Dermis microvascular lymphatic vessel endothelial cell (primary cell): ENCODE measurements at regions not wholly inside any gene's neighbourhood (a gene's known extent, or its start where the extent isn't known, plus 50 kb on each side); places are given as distances from the start of the nearest gene placed in this dataset.

Experiments
- DNase-seq, 2 donors: peaks; one replicate each; pipeline versions ENCODE4 v3.0.0 to v3.0.0-alpha.2; 2010; ENCODE audit warnings: low read depth in 2 of 2

GRCh38 chr4:35591035-35591434, 653.3 kb downstream of the ARAP2 start:
- DNase-seq: no peak

GRCh38 chr4:35604252-35604651, 640.1 kb downstream of the ARAP2 start:
- DNase-seq: no peak

- DNase-seq: no peak
Measured at GRCh38 chr4:35604724-35605123, 639.6 kb downstream of the ARAP2 start.

DNA sequence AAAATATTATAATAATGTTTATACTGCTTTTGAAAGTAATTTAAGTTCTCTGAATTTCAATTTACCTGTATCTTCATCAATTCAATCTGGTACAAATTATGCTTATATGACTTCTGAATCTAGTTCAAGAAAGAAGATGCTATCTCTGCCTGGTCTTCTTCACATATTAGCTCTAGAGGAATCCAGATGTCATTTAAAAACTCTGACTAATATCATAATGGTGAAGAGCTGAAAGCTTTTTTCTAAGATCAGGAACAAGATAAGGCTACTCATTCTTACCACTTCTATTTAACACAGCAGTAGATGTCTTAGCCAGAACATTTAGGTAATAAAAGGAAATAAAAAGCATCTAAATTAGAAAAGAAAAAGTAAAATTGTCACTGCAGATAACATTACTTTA, 636.1 kb downstream of the ARAP2 start:
- no peak for DNase-seq

DNA sequence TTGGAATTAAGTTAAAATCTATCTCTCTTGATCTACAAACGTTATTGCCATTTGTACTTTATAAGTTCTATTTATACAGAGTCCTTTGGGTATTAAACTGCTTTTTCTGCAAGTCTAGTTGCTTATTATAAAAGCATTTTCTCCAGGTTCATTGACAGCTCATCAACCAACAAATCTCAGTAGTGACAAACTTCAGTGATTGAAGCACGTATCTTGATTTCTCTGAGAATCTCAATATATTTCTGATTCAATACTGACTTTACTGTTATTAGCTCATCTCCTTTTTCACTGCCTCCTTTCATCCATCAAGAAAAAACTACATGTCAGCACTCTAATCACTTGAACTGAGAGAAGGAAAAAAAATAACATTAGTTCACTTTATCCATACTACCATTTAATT, 630.2 kb downstream of the ARAP2 start:
- no peak for DNase-seq

- no peak for DNase-seq
Measured at GRCh38 chr4:35639929-35640328, 604.4 kb downstream of the ARAP2 start.

DNA sequence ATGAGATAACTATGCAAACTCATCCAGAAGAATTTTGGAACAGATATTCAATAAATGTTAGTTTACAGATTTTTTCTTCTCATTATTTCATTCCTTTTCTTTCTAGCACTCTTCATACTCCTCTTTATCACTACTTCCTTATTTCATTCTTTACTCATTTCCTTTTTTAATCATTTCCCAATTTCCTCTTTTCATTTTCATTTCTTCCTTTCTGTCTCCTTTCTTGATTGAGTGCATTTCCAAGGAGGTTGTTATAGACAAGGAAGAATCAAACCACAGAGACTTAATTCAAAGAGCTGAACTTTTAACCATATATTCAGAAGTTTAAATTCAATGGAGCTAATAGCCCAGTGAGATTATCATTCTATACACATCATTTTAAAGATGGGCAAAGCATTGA, 600.7 kb downstream of the ARAP2 start:
- no peak for DNase-seq

DNA sequence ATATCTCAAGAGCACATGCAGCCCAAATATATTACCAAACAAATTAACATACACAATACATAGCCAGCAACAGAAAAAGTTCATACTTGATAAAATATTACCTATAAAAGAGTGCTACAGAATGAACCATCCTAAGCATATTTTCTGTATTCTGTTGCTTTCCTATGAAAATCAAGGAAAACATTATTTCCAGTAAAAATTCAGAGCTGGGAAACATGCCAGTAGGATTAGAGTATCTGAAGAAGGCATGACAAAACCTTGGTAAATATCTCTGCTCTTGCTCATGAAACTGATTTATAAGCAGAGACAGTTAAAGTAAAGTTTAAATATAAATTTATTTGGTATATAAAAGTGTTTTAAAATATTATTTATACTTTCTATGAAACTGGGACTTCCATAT, 599.7 kb downstream of the ARAP2 start:
- DNase-seq: no peak

GRCh38 chr4:35649011-35649410, 595.3 kb downstream of the ARAP2 start:
- DNase-seq: no peak

DNA sequence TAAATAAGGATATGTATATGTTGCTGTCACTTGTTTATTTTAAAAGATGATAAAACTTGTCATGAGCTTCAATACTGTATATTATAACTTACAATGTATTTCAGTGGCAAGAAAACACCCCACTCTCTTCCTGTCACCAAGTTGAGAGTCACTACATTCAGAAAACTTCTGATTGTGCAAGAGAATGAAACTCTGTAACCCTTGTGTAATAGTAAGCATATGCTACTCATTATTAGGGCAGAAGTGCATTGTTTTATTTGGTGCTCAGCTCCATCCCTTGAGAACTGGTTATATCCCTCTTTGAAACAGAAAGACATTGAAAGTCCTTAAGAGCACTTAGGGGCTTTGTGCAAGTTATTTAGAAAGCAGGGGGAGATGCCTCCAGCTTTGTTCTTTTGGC, 594.5 kb downstream of the ARAP2 start:
- DNase-seq: no peak

DNA sequence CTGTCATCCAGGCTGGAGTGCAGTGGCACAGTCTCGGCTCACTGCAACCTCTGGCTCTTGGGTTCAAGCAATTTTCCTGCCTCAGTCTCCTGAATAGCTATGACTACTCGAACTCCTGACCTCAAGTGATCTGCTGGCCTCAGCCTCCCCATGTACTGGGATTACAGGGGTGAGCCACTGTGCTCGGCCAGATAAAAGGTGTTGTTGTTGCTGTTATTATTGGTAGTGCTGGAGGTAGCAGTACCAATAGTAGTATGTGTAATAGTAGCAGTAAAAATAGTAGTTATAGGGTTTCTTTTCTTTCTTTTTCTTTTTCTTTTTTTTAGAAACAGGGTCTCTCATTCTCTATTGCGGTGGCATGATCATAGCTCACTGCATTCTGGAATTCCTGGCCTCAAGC, 592.1 kb downstream of the ARAP2 start:
- DNase-seq: no peak

GRCh38 chr4:35653451-35653850, 590.9 kb downstream of the ARAP2 start:
- DNase-seq: no peak

DNA sequence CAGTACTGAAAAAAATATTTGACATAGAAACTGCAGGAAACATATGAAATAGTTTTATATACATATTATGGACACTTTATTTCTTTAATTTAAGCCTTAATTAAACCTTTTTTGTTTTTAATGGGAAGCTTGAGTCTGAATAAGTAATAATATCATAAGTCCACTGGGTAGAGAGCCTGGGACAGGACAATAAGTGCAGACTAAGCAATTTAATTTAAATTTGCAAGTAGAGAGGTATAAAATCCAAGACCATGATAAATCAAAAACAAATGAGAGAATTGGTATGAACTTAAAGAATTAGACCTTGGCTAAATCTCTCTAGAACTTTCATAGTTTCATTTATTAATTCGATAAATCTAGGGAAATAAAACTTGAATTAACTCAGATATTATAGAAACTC, 571.2 kb downstream of the ARAP2 start:
- DNase-seq: no peak

GRCh38 chr4:35684755-35685154, 559.6 kb downstream of the ARAP2 start:
- DNase-seq: no peak

DNA sequence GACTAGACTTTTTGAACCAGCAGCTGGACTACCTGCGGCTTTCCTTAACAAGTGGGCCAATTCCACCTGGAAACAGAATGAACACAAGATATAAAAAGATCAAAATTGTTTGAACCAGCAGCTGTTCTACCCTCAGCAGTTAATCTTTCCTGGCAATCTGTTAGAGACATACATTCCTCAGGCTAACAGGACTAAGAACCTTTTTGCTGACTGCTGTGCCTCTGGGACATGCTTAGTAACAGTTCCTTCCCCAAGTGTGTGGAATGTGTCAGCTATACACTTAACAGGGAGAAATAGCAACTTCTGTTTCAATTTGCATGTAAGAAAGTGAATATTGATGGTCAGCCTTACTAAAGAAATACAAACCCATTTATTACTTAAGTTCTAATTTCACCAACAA, 554.4 kb downstream of the ARAP2 start:
- no peak for DNase-seq

DNA sequence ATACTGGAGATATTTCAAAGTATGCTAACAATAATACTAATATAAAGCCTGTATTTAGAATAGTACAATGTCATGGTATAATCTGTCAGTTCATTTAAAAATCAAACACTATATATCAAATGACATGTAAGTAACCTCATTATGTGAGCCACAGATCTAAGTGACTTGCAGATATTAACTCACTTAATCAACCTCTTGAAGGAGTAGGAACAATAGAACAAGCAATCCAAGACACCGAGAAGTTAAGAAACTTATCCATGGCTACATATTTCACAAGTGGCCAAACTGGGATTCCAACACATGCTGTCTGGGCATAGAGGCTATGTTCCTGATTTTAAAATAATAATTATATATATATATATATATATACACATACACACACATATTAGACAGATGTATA, 554.0 kb downstream of the ARAP2 start:
- DNase-seq: no peak

DNA sequence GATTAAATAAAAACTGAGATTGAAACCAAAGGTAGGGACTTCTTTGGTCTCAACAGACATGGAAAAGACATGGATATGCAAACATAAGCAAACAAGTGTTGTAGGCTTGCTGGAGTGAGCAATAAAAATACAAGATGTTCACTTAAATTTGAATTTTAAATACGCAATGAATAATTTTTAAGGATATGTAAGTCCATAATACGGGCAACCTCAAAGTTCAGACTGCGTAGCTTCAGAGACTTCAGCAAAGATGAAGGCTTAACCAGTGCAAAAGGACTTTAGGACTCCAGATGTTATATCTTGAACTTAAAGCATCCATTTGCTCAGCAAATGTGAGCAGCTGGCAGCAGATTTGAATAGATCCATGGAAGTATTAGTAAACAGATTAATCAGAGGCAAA, 549.3 kb downstream of the ARAP2 start:
- no peak for DNase-seq

GRCh38 chr4:35695421-35695820, 548.9 kb downstream of the ARAP2 start:
- no peak for DNase-seq

DNA sequence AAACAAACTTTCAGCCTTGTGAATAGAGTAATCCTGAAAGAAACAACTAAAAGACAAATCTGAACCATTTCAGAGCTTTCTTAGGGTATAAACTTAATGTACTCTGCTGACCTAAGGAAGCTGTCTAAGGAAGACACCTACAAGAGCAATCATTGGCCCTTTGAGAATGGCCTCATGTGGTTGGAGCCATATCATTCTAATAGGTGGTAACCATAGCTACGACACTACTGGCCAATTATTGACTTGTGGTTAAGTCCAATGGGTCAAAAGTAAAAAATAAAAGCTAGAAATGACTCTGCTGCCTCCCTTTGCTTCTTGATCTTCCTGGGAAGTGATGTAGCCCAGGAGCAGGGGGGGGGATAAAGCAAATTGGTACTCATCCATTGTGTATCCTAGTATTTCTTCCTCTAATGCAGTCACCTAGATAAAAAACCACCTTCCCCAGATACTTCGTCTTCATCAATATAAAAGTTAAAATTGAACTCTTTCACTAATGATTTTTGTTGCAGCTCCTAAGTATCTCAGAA, 547.0 kb downstream of the ARAP2 start:
- no peak for DNase-seq

GRCh38 chr4:35700663-35701062, 543.7 kb downstream of the ARAP2 start:
- DNase-seq: no peak

DNA sequence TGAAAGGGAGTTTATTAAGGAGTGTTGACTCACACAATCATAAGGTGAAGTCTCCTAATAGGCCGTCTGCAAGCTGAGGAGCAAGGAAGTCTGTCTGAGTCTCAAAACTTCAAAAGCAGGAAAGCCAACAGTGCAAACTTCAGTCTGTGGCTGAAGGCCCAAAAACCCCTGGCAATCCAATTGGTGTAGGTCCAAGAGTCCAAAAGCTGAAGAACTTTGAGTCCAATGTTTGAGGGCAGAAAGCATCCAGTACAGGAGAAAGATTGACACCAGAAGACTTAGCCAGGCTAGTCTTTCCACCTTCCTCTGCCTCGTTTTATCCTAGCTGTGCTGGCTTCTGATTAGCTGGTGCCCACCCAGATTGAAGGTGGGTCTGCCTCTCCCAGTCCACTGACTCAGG, 535.2 kb downstream of the ARAP2 start:
- DNase-seq: no peak

DNA sequence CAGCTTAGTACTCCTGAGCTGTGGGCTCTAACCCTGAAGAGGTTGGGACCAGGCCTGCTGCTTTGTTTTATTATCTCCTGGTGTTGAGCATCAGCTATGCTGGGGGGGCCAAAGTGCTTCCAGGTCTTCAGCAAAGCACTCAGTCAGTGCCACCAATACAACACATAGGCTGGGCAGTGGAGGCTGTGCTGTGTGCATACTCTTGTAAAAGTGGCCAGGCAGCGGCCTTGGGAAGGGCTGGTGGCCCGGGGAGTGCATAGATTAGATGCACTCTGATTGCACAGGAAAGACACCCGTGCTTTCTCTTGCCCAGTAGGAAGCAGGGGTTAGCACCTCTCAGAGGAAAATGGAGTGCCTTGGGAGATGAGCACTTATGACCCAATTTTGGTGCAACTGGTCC, 534.0 kb downstream of the ARAP2 start:
- no peak for DNase-seq

DNA sequence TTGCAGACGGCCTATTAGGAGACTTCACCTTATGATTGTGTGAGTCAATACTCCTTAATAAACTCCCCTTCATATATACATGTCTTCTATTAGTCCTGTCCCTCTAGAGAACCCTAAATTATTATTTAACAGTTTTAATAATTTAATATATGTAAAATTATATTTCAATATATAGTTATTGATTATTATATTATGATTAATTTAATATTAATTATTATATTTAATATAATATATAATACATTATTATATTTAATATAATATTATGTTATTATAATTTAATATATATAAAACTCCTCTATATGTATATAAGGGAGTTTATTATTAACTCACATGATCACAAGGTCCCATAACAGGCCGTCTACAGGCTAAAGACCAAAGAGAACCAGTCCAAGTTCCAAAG, 533.2 kb downstream of the ARAP2 start:
- no peak for DNase-seq

DNA sequence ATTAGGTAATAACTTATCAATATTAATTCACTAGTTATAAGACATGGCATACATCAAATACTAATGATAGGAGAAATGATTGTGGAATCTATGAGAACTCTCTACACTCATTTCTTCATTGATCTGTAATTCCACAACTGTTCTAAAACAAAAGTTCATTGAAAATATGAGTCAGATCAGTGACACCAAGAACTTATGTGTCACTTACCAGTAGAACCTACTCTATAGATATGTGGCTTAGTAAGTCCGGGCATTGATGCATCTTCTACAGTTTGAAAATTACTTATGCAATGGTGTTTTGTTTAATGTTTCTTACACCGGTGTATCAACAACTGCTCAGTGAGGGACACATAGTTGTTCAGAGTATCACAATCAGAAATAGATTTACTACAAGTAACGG, 520.3 kb downstream of the ARAP2 start:
- DNase-seq: no peak

DNA sequence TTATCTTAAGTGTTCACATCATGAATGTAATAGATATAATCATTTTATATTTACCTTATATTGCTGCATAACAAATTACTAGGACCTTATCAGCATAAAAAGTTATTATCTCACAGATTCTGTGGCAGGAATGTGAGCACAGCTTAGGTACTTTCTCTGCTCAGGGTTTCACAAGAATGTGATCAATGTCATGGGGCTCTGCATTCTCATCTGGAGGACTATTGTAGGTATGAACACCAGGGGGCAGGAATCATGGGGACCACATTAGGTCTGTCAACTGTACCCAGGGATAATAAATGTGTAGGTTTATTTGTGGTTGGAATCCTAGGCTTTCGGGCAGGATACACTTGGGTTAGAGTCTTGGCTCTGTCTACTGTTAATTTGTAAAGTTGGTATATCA, 519.2 kb downstream of the ARAP2 start:
- DNase-seq: no peak
